T-helper 1 cell treated with Interleukin-12 subunit alpha and Interleukin-12 subunit beta and Interleukin-4 antibody, amounts not matched to agents 30 μg/mL and 1 μg/mL, for 36 hours (primary cell): ENCODE measurements at regions not wholly inside any gene's neighbourhood (a gene's known extent, or its start where the extent isn't known, plus 50 kb on each side); places are given as distances from the start of the nearest gene placed in this dataset.
"Not testable (repeated sequence)": the region's sequence is repeated elsewhere in the genome, so short reads cannot be mapped to it uniquely, and the experiment has no call there.

Source experiments
- H3K27ac Mint-ChIP-seq: one replicate; pipeline ENCODE4 v1.8.0; 2021; ENCODE audit warnings: mild to moderate bottlenecking, mixed read lengths
- H3K27me3 Mint-ChIP-seq: one replicate; pipeline ENCODE4 v1.8.0; 2021; ENCODE audit warnings: low read depth, mixed read lengths
- H3K36me3 Mint-ChIP-seq: one replicate; pipeline ENCODE4 v1.8.0; 2021; ENCODE audit warnings: low read depth, mixed read lengths
- H3K4me1 Mint-ChIP-seq: one replicate; pipeline ENCODE4 v1.8.0; 2021; ENCODE audit warnings: low read depth, mixed read lengths
- H3K4me3 Mint-ChIP-seq: one replicate; pipeline ENCODE4 v1.8.0; 2021; ENCODE audit warnings: mild to moderate bottlenecking, moderate library complexity, mixed read lengths
- H3K9me3 Mint-ChIP-seq: one replicate; pipeline ENCODE4 v1.8.0; 2021; ENCODE audit warnings: mixed read lengths

GRCh38 chr1:29556657-29557056 lies 320.3 kb downstream of the PTPRU start:
- Mint-ChIP-seq H3K9me3 (no peaks in the 10 kb centered on the region), H3K36me3 (no peaks in the 10 kb centered on the region), H3K4me3 (no peak overlapping the region), H3K4me1 (no peaks in the 10 kb centered on the region), H3K27ac (no peak overlapping the region), H3K27me3 (no peaks in the 10 kb centered on the region)

- Mint-ChIP-seq H3K4me3 (no peak overlapping the region), H3K4me1 (no peaks in the 10 kb centered on the region), H3K36me3 (no peaks in the 10 kb centered on the region), H3K27ac (no peak overlapping the region), H3K9me3 (no peaks in the 10 kb centered on the region), H3K27me3 (no peaks in the 10 kb centered on the region)
Measured at GRCh38 chr1:29555043-29555620, 318.8 kb downstream of the PTPRU start.

- H3K9me3 Mint-ChIP-seq = no peaks in the 10 kb centered on the region
- no peak overlapping the region for H3K4me3 Mint-ChIP-seq
- H3K27me3 Mint-ChIP-seq = no peaks in the 10 kb centered on the region
- H3K36me3 Mint-ChIP-seq = no peaks in the 10 kb centered on the region
- no peaks in the 10 kb centered on the region for H3K4me1 Mint-ChIP-seq
- no peak overlapping the region for H3K27ac Mint-ChIP-seq
Measured at GRCh38 chr1:29554208-29554778, 318.0 kb downstream of the PTPRU start.

- Mint-ChIP-seq H3K36me3 (no peaks in the 10 kb centered on the region), H3K27me3 (no peaks in the 10 kb centered on the region), H3K4me1 (no peaks in the 10 kb centered on the region), H3K4me3 (no peak overlapping the region), H3K9me3 (no peaks in the 10 kb centered on the region), H3K27ac (no peak overlapping the region)
Measured at GRCh38 chr1:29551123-29551936, 315.0 kb downstream of the PTPRU start.

GRCh38 chr1:29550119-29550841 lies 314.0 kb downstream of the PTPRU start:
- Mint-ChIP-seq H3K27ac (no peak overlapping the region), H3K27me3 (no peaks in the 10 kb centered on the region), H3K4me1 (no peaks in the 10 kb centered on the region), H3K36me3 (no peaks in the 10 kb centered on the region), H3K4me3 (no peak overlapping the region), H3K9me3 (no peaks in the 10 kb centered on the region)

- not testable (repeated sequence) for H3K27me3 Mint-ChIP-seq
Measured at GRCh38 chr1:29549728-29550118, 313.4 kb downstream of the PTPRU start.

GRCh38 chr1:29549001-29549400 lies 312.7 kb downstream of the PTPRU start:
- Mint-ChIP-seq H3K4me3 (no peak overlapping the region), H3K27me3 (no peaks in the 10 kb centered on the region), H3K9me3 (no peaks in the 10 kb centered on the region), H3K27ac (no peak overlapping the region), H3K36me3 (no peaks in the 10 kb centered on the region), H3K4me1 (no peaks in the 10 kb centered on the region)

More at GRCh38 chr1:29549728-29550118, 313.4 kb downstream of the PTPRU start:
- not testable (repeated sequence) for H3K36me3 Mint-ChIP-seq, H3K9me3 Mint-ChIP-seq, H3K4me1 Mint-ChIP-seq, H3K4me3 Mint-ChIP-seq, H3K27ac Mint-ChIP-seq

GRCh38 chr1:29548091-29548490 lies 311.8 kb downstream of the PTPRU start:
- Mint-ChIP-seq H3K27ac (no peak overlapping the region), H3K9me3 (no peaks in the 10 kb centered on the region), H3K4me1 (no peaks in the 10 kb centered on the region), H3K4me3 (no peak overlapping the region), H3K27me3 (no peaks in the 10 kb centered on the region), H3K36me3 (no peaks in the 10 kb centered on the region)

GRCh38 chr1:29547300-29547699 lies 311.0 kb downstream of the PTPRU start:
- no peak overlapping the region for H3K4me3 Mint-ChIP-seq
- no peaks in the 10 kb centered on the region for H3K36me3 Mint-ChIP-seq
- no peaks in the 10 kb centered on the region for H3K9me3 Mint-ChIP-seq
- H3K27me3 Mint-ChIP-seq = no peaks in the 10 kb centered on the region
- no peaks in the 10 kb centered on the region for H3K4me1 Mint-ChIP-seq
- no peak overlapping the region for H3K27ac Mint-ChIP-seq

- Mint-ChIP-seq H3K36me3 (no peaks in the 10 kb centered on the region), H3K27ac (no peak overlapping the region), H3K9me3 (no peaks in the 10 kb centered on the region), H3K4me3 (no peak overlapping the region), H3K4me1 (no peaks in the 10 kb centered on the region), H3K27me3 (no peaks in the 10 kb centered on the region)
Measured at GRCh38 chr1:29546496-29546895, 310.2 kb downstream of the PTPRU start.

GRCh38 chr1:29544406-29544805 lies 308.1 kb downstream of the PTPRU start:
- no peaks in the 10 kb centered on the region for H3K27me3 Mint-ChIP-seq
- H3K9me3 Mint-ChIP-seq = no peaks in the 10 kb centered on the region
- H3K4me3 Mint-ChIP-seq = no peak overlapping the region
- H3K36me3 Mint-ChIP-seq = no peaks in the 10 kb centered on the region
- H3K27ac Mint-ChIP-seq = no peak overlapping the region
- no peaks in the 10 kb centered on the region for H3K4me1 Mint-ChIP-seq

- Mint-ChIP-seq H3K4me3 (no peak overlapping the region), H3K9me3 (no peaks in the 10 kb centered on the region), H3K27ac (no peak overlapping the region), H3K36me3 (no peaks in the 10 kb centered on the region), H3K4me1 (no peaks in the 10 kb centered on the region), H3K27me3 (no peaks in the 10 kb centered on the region)
Measured at GRCh38 chr1:29543586-29543985, 307.3 kb downstream of the PTPRU start.

GRCh38 chr1:29542548-29542947 lies 306.2 kb downstream of the PTPRU start:
- Mint-ChIP-seq H3K4me1 (no peaks in the 10 kb centered on the region), H3K27me3 (no peaks in the 10 kb centered on the region), H3K36me3 (no peaks in the 10 kb centered on the region), H3K9me3 (no peaks in the 10 kb centered on the region), H3K4me3 (no peak overlapping the region), H3K27ac (no peak overlapping the region)

- Mint-ChIP-seq H3K27me3 (no peaks in the 10 kb centered on the region), H3K9me3 (no peaks in the 10 kb centered on the region), H3K36me3 (no peaks in the 10 kb centered on the region), H3K4me3 (no peak overlapping the region), H3K27ac (no peak overlapping the region), H3K4me1 (no peaks in the 10 kb centered on the region)
Measured at GRCh38 chr1:29541631-29542030, 305.3 kb downstream of the PTPRU start.
